CD4-positive, CD25-positive, alpha-beta regulatory T cell (primary cell): ENCODE measurements at regions not wholly inside any gene's neighbourhood (a gene's known extent, or its start where the extent isn't known, plus 50 kb on each side); places are given as distances from the start of the nearest gene placed in this dataset.
A peak's percentile ranks its signal among the peaks of the same experiment; 100 is the strongest.

Experiments used
- ATAC-seq, 2 donors: fragments of 150-1000 bp; cut with Tn5 transposase; one replicate each; pipeline ENCODE4 v1.10.0; 2021; ENCODE audit warnings: low read depth in 2 of 2, moderate number of reproducible peaks in 2 of 2, moderate library complexity in 1 of 2
- DNase-seq, 3 donors: peaks; one replicate each; pipeline versions ENCODE4 v3.0.0 to v3.0.0-alpha.2; 2012 to 2022; ENCODE audit warnings: mixed read lengths in 1 of 3
- H3K27ac ChIP-seq: one replicate; pipeline ENCODE4 v1.7.0; 2013; ENCODE audit warnings: mild to moderate bottlenecking, low read length; ENCODE audit not compliant: insufficient read depth, poor library complexity, severe bottlenecking
- H3K27me3 ChIP-seq: one replicate; pipeline ENCODE4 v1.7.0; 2013; ENCODE audit warnings: low read length; ENCODE audit not compliant: control insufficient read depth, insufficient read depth
- H3K36me3 ChIP-seq: one replicate; pipeline ENCODE4 v1.7.0; 2013; ENCODE audit warnings: mild to moderate bottlenecking, low read length, moderate library complexity; ENCODE audit not compliant: control insufficient read depth, insufficient read depth
- H3K4me1 ChIP-seq: 2 replicates; pipeline ENCODE4 v1.7.0; 2013; ENCODE audit warnings: mild to moderate bottlenecking, low read length; ENCODE audit not compliant: insufficient read depth, control insufficient read depth, poor library complexity, severe bottlenecking
- H3K4me3 ChIP-seq: one replicate; pipeline ENCODE4 v1.7.0; 2013; ENCODE audit warnings: low read depth, mild to moderate bottlenecking, low read length, moderate library complexity
- H3K9me3 ChIP-seq, 2 experiments: 1 replicate in 1 of 2; 2 replicates in 1 of 2; pipeline ENCODE4 v1.7.0; 2013; ENCODE audit warnings: low read length in 2 of 2, mild to moderate bottlenecking in 1 of 2, moderate library complexity in 1 of 2; ENCODE audit not compliant: control insufficient read depth in 2 of 2
- H3K27ac Mint-ChIP-seq, 3 donors: one replicate each; pipeline ENCODE4 v1.8.0; 2020 to 2022; ENCODE audit warnings: mild to moderate bottlenecking in 3 of 3, mixed read lengths in 3 of 3, moderate library complexity in 2 of 3
- H3K27me3 Mint-ChIP-seq: one replicate; pipeline ENCODE4 v1.8.0; 2022; ENCODE audit warnings: mild to moderate bottlenecking, mixed read lengths
- H3K36me3 Mint-ChIP-seq: one replicate; pipeline ENCODE4 v1.8.0; 2020; ENCODE audit warnings: mixed read lengths
- H3K4me1 Mint-ChIP-seq, 4 donors: one replicate each; pipeline ENCODE4 v1.8.0; 2020 to 2022; ENCODE audit warnings: mixed read lengths in 4 of 4, mild to moderate bottlenecking in 1 of 4
- H3K4me3 Mint-ChIP-seq, 4 donors: one replicate each; pipeline ENCODE4 v1.8.0; 2020 to 2022; ENCODE audit warnings: mild to moderate bottlenecking in 4 of 4, mixed read lengths in 4 of 4, moderate library complexity in 3 of 4
- H3K9me3 Mint-ChIP-seq, 7 donors: one replicate each; pipeline ENCODE4 v1.8.0; 2020 to 2022; ENCODE audit warnings: mixed read lengths in 7 of 7, mild to moderate bottlenecking in 3 of 7, moderate library complexity in 2 of 7

DNA sequence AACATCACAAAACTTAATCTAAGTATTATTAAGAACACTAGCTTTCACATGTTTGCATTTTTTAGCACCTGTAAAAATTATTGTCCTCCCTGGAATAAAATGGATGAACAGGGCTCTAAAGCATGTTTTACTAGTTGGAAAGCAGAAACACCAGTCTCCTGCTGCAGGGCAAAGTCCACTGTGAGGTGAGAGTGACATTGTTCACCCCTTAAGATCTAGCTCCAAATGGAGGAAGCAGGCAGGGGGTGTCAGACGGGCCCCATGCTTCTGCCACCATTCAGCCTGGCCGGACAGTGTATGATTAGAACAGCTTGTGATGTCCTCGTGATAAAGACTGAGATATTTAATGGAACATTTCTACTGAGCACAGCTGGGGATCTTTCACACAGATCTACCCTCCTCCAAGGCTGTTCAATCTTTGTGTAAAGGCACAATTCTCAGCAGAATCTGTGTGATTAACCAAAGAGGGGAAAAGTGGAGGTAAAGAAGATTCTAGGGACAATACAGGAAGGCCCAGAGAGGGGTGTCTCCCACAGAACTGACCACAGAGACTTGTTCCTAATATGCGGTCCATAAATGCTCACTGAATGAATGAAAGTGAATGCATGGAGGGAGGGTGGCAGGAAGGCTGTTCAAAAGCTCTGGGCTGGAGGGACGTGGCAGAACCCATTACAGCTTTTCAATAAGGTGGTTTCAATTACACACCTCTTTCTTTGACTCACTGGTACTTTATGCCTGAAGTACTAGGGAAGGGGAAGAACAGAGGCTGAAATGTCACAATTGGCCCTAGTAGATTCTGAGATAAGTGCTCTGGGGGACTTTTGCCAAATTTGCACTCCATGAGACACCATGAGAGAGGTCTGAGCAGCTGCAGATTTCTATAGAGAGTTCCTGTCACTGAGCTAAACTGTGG lies 239.1 kb upstream of the ARHGAP20 start:
- Mint-ChIP-seq H3K27ac (no peak overlapping the region), H3K4me3 (no peak overlapping the region), H3K4me1 (no peaks in the 10 kb centered on the region), H3K36me3 (no peaks in the 10 kb centered on the region), H3K9me3 (peaks cover 0 to 2% (median 0%) of the 10 kb centered on the region in 7 donors), H3K27me3 (no peaks in the 10 kb centered on the region)
- no peak for ATAC-seq
- H3K9me3 ChIP-seq = no peaks in the 10 kb centered on the region
- no peaks in the 10 kb centered on the region for H3K4me1 ChIP-seq
- no peaks in the 10 kb centered on the region for H3K27me3 ChIP-seq
- H3K4me3 ChIP-seq = no peak overlapping the region
- no peaks in the 10 kb centered on the region for H3K36me3 ChIP-seq
- H3K27ac ChIP-seq = no peak overlapping the region
- no peak for DNase-seq

DNA sequence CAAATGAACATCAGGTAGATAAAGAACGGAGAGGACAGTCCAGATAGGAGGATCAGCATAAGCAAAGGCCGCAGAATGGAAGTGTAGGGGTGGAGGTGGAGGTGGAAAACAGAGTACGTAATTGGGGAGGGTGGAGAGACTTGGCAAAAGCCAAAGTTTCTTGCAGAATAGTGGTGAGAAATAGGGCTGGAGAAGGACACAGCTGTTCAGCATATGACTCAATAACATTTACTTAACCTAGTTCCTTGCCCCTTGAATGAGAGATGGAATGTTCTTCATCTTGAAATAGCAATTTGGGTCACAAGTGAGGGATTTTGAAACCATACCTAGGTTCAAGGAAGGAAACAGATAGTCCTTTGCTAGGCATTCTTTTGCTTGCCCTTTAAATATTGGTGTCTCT lies 235.9 kb upstream of the ARHGAP20 start:
- no peaks in the 10 kb centered on the region for H3K9me3 ChIP-seq
- DNase-seq = no peak
- no peak overlapping the region for H3K4me3 ChIP-seq
- no peak for ATAC-seq
- no peaks in the 10 kb centered on the region for H3K4me1 ChIP-seq
- H3K27ac ChIP-seq = no peak overlapping the region
- no peaks in the 10 kb centered on the region for H3K4me1 Mint-ChIP-seq
- no peaks in the 10 kb centered on the region for H3K36me3 Mint-ChIP-seq
- no peaks in the 10 kb centered on the region for H3K36me3 ChIP-seq
- peak overlapping the region in 1 of 3 donors; percentile 72 for H3K27ac Mint-ChIP-seq
- H3K27me3 Mint-ChIP-seq = no peaks in the 10 kb centered on the region
- H3K27me3 ChIP-seq = no peaks in the 10 kb centered on the region
- no peak overlapping the region for H3K4me3 Mint-ChIP-seq
- H3K9me3 Mint-ChIP-seq = peaks cover 0 to 2% (median 0%) of the 10 kb centered on the region in 7 donors

- Mint-ChIP-seq H3K36me3 (no peaks in the 10 kb centered on the region), H3K9me3 (peaks cover 0 to 2% (median 0%) of the 10 kb centered on the region in 7 donors), H3K4me3 (no peak overlapping the region), H3K27me3 (no peaks in the 10 kb centered on the region), H3K4me1 (no peaks in the 10 kb centered on the region), H3K27ac (no peak overlapping the region)
- H3K4me1 ChIP-seq = no peaks in the 10 kb centered on the region
- H3K36me3 ChIP-seq = no peaks in the 10 kb centered on the region
- no peaks in the 10 kb centered on the region for H3K9me3 ChIP-seq
- H3K27me3 ChIP-seq = no peaks in the 10 kb centered on the region
- DNase-seq (no peak), ATAC-seq (no peak)
- no peak overlapping the region for H3K4me3 ChIP-seq
- no peak overlapping the region for H3K27ac ChIP-seq
These were observed 234.9 kb upstream of the ARHGAP20 start for GRCh38 chr11:110947096-110947495.

DNA sequence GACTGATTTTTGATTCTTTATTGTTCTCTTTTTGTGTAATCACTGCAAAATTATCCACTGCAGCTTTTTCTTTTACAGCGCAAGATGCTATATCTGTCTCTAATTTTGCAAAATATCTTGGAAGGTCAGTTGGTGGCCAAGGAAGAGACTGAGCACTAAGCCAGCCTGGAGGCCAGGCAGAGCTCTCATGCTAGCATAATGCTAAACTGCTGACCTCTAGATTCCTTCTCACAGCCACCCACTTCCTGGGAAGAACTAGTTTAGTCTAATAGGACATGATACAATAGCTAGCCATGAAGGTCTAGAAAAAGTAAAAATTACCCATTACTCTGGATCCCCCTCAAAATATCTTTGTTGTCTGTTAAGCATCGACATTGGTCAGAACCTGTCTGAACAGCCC lies 227.2 kb upstream of the ARHGAP20 start:
- ATAC-seq = no peak
- H3K36me3 ChIP-seq = no peaks in the 10 kb centered on the region
- no peak overlapping the region for H3K4me3 ChIP-seq
- DNase-seq = no peak
- H3K4me1 ChIP-seq = no peaks in the 10 kb centered on the region
- H3K27me3 ChIP-seq = no peaks in the 10 kb centered on the region
- no peak overlapping the region for H3K27ac ChIP-seq
- no peaks in the 10 kb centered on the region for H3K9me3 ChIP-seq
- no peaks in the 10 kb centered on the region for H3K36me3 Mint-ChIP-seq
- peaks cover 0 to 2% (median 0%) of the 10 kb centered on the region in 7 donors for H3K9me3 Mint-ChIP-seq
- no peaks in the 10 kb centered on the region for H3K27me3 Mint-ChIP-seq
- H3K4me3 Mint-ChIP-seq = no peak overlapping the region
- no peak overlapping the region for H3K27ac Mint-ChIP-seq
- H3K4me1 Mint-ChIP-seq = no peaks in the 10 kb centered on the region

DNA sequence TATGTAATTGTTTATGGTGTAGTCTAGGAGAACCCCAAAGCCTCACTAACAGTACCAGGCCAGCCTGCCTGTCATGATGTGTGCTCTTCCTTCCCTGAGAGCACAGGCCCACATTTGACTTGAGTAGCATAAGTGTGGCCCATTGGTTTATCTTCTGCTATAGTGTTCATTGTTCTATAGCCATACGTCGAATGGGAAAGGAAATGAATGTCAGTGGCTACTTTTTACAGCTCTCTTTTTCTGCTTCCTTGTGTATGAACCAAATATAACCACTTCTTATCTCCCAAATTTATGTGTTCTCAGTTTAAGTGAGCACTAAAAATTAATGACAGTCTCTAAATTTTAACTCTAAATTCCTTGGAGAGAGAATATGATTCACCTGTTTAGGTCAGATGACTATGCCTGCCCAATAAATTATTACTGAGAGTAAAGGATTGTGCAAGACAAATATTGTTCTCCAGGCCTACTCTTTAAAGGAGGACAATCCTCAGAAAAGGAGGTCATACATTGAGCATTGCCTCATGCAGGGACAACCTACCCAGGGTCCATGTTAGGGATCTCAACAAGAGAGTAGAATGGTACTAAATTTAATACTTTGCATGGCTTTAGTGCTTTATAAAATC lies 222.9 kb upstream of the ARHGAP20 start:
- Mint-ChIP-seq H3K27ac (no peak overlapping the region), H3K4me3 (no peak overlapping the region), H3K27me3 (peaks cover 8% of the 10 kb centered on the region), H3K4me1 (no peaks in the 10 kb centered on the region), H3K9me3 (peaks cover 0 to 3% (median 0%) of the 10 kb centered on the region in 7 donors), H3K36me3 (no peaks in the 10 kb centered on the region)
- no peak for DNase-seq
- Histone ChIP-seq H3K4me3 (no peak overlapping the region), H3K27me3 (no peaks in the 10 kb centered on the region), H3K36me3 (no peaks in the 10 kb centered on the region), H3K27ac (no peak overlapping the region), H3K4me1 (no peaks in the 10 kb centered on the region), H3K9me3 (no peaks in the 10 kb centered on the region)
- no peak for ATAC-seq

DNA sequence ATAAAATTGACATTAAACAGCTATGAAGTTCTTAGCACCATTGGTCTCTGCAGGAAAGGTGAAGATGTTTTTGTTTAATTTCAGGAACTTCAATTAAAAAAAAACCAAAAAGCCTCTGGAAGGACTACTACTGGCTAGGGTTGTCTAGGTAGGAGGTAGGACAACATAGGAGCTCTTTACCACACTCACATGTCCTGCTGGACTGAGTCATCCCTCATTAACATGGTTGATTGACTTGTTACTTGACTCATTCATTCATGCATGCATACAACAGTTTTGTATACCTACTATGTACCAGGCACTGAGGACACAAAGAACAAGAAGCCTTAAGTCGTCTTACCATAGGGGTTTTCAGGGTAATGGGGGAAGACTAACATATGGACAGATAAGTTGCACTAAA lies 216.9 kb upstream of the ARHGAP20 start:
- Mint-ChIP-seq H3K27me3 (peaks cover 8% of the 10 kb centered on the region), H3K4me3 (no peak overlapping the region), H3K36me3 (no peaks in the 10 kb centered on the region), H3K4me1 (no peaks in the 10 kb centered on the region), H3K27ac (no peak overlapping the region), H3K9me3 (peaks cover 0 to 2% (median 0%) of the 10 kb centered on the region in 7 donors)
- H3K27ac ChIP-seq = no peak overlapping the region
- no peak for DNase-seq
- H3K9me3 ChIP-seq = no peaks in the 10 kb centered on the region
- no peak for ATAC-seq
- H3K4me3 ChIP-seq = no peak overlapping the region
- no peaks in the 10 kb centered on the region for H3K4me1 ChIP-seq
- no peaks in the 10 kb centered on the region for H3K36me3 ChIP-seq
- H3K27me3 ChIP-seq = no peaks in the 10 kb centered on the region

DNA sequence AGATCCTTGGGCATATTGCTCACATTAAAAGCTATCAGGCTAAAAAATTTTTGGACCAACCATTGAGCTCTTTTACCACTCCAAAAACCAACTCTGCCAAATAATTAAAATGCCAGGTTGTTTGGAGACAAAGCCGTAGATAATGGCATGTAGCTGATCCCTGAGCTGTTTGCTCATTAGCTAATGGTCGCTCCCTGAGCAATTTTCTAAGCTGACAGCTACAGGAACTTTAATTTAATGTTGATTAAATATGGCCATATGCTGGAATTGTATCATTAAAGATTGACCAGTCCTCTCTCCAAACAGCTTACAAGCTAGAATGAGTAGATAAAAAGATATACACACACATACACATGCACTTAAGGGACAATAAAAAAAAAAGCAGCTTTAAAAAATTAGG lies 216.2 kb upstream of the ARHGAP20 start:
- no peaks in the 10 kb centered on the region for H3K4me1 ChIP-seq
- H3K4me1 Mint-ChIP-seq = no peaks in the 10 kb centered on the region
- no peaks in the 10 kb centered on the region for H3K27me3 ChIP-seq
- H3K9me3 ChIP-seq = no peaks in the 10 kb centered on the region
- peaks cover 0 to 2% (median 0%) of the 10 kb centered on the region in 7 donors for H3K9me3 Mint-ChIP-seq
- peaks cover 8% of the 10 kb centered on the region for H3K27me3 Mint-ChIP-seq
- H3K36me3 ChIP-seq = no peaks in the 10 kb centered on the region
- ATAC-seq (no peak), DNase-seq (no peak)
- no peak overlapping the region for H3K27ac ChIP-seq
- no peak overlapping the region for H3K4me3 ChIP-seq
- no peaks in the 10 kb centered on the region for H3K36me3 Mint-ChIP-seq
- no peak overlapping the region for H3K4me3 Mint-ChIP-seq
- H3K27ac Mint-ChIP-seq = no peak overlapping the region
